Dendritic cell treated with granulocyte-macrophage colony-stimulating factor and Interleukin-4, amounts not matched to agents 40 ng/mL and 50 ng/mL, for 4 days (primary cell): ENCODE measurements at regions not wholly inside any gene's neighbourhood (a gene's known extent, or its start where the extent isn't known, plus 50 kb on each side); places are given as distances from the start of the nearest gene placed in this dataset.

ENCODE experiments used
- H3K27ac Mint-ChIP-seq: one replicate; pipeline ENCODE4 v1.8.0; 2022; ENCODE audit warnings: mild to moderate bottlenecking, mixed read lengths
- H3K27me3 Mint-ChIP-seq: one replicate; pipeline ENCODE4 v1.8.0; 2022; ENCODE audit warnings: mild to moderate bottlenecking, mixed read lengths
- H3K36me3 Mint-ChIP-seq: one replicate; pipeline ENCODE4 v1.8.0; 2022; ENCODE audit warnings: low read depth, mixed read lengths
- H3K4me1 Mint-ChIP-seq: one replicate; pipeline ENCODE4 v1.8.0; 2022; ENCODE audit warnings: low read depth, mixed read lengths
- H3K4me3 Mint-ChIP-seq: one replicate; pipeline ENCODE4 v1.8.0; 2022; ENCODE audit warnings: mild to moderate bottlenecking, moderate library complexity, mixed read lengths
- H3K9me3 Mint-ChIP-seq: one replicate; pipeline ENCODE4 v1.8.0; 2022; ENCODE audit warnings: mixed read lengths
- intact Hi-C: fragments of 100-400 bp; cut with micrococcal nuclease; formaldehyde crosslinking; loops from one replicate; pipeline ENCODE4 v1.15.0; 2022

- Mint-ChIP-seq H3K4me3 (no peak overlapping the region), H3K27ac (no peak overlapping the region), H3K9me3 (no peaks in the 10 kb centered on the region), H3K4me1 (peaks cover 34% of the 10 kb centered on the region), H3K27me3 (peaks cover 49% of the 10 kb centered on the region), H3K36me3 (no peaks in the 10 kb centered on the region)
- intact Hi-C loops, result no loop called here
Measured at GRCh38 chr3:194009019-194009418, 126.9 kb upstream of the HES1 start.

GRCh38 chr3:194009892-194010533 lies 125.9 kb upstream of the HES1 start:
- no peaks in the 10 kb centered on the region for H3K36me3 Mint-ChIP-seq
- H3K9me3 Mint-ChIP-seq, result no peaks in the 10 kb centered on the region
- H3K4me3 Mint-ChIP-seq, result no peak overlapping the region
- H3K27me3 Mint-ChIP-seq, result peaks cover 49% of the 10 kb centered on the region
- intact Hi-C loops, result no loop called here
- no peak overlapping the region for H3K27ac Mint-ChIP-seq
- H3K4me1 Mint-ChIP-seq, result peaks cover 24% of the 10 kb centered on the region

- Mint-ChIP-seq H3K27me3 (peaks cover 48% of the 10 kb centered on the region), H3K4me3 (no peak overlapping the region), H3K9me3 (no peaks in the 10 kb centered on the region), H3K27ac (no peak overlapping the region), H3K36me3 (no peaks in the 10 kb centered on the region), H3K4me1 (peaks cover 14% of the 10 kb centered on the region)
- intact Hi-C loops, result no loop called here
Measured at GRCh38 chr3:194011807-194012206, 124.1 kb upstream of the HES1 start.

- no peak overlapping the region for H3K27ac Mint-ChIP-seq
- intact Hi-C loops, result no loop called here
Measured at GRCh38 chr3:194013928-194014327, 122.0 kb upstream of the HES1 start.

GRCh38 chr3:194014756-194015155 lies 121.2 kb upstream of the HES1 start:
- Mint-ChIP-seq H3K4me3 (no peak overlapping the region), H3K27me3 (peaks cover 33% of the 10 kb centered on the region), H3K27ac (no peak overlapping the region), H3K4me1 (no peaks in the 10 kb centered on the region), H3K36me3 (no peaks in the 10 kb centered on the region), H3K9me3 (no peaks in the 10 kb centered on the region)
- intact Hi-C loops, result no loop called here

More at GRCh38 chr3:194013928-194014327, 122.0 kb upstream of the HES1 start:
- H3K9me3 Mint-ChIP-seq, result no peaks in the 10 kb centered on the region
- H3K4me3 Mint-ChIP-seq, result no peak overlapping the region
- H3K4me1 Mint-ChIP-seq, result no peaks in the 10 kb centered on the region
- no peaks in the 10 kb centered on the region for H3K36me3 Mint-ChIP-seq
- peaks cover 34% of the 10 kb centered on the region for H3K27me3 Mint-ChIP-seq

- Mint-ChIP-seq H3K27ac (no peak overlapping the region), H3K4me3 (no peak overlapping the region), H3K9me3 (no peaks in the 10 kb centered on the region), H3K4me1 (no peaks in the 10 kb centered on the region), H3K27me3 (peaks cover 26% of the 10 kb centered on the region), H3K36me3 (no peaks in the 10 kb centered on the region)
- intact Hi-C loops, result no loop called here
Measured at GRCh38 chr3:194019398-194020165, 116.4 kb upstream of the HES1 start.

- Mint-ChIP-seq H3K36me3 (no peaks in the 10 kb centered on the region), H3K27ac (no peak overlapping the region), H3K4me3 (no peak overlapping the region), H3K9me3 (no peaks in the 10 kb centered on the region), H3K4me1 (no peaks in the 10 kb centered on the region), H3K27me3 (peaks cover 37% of the 10 kb centered on the region)
- intact Hi-C loops, result no loop called here
Measured at GRCh38 chr3:194022052-194022451, 113.9 kb upstream of the HES1 start.

- Mint-ChIP-seq H3K27me3 (peaks cover 42% of the 10 kb centered on the region), H3K4me3 (no peak overlapping the region), H3K4me1 (no peaks in the 10 kb centered on the region), H3K27ac (no peak overlapping the region), H3K9me3 (no peaks in the 10 kb centered on the region), H3K36me3 (no peaks in the 10 kb centered on the region)
- intact Hi-C loops, result no loop called here
Measured at GRCh38 chr3:194022816-194023215, 113.1 kb upstream of the HES1 start.

- Mint-ChIP-seq H3K27ac (no peak overlapping the region), H3K4me1 (no peaks in the 10 kb centered on the region), H3K36me3 (no peaks in the 10 kb centered on the region), H3K27me3 (peaks cover 45% of the 10 kb centered on the region), H3K4me3 (no peak overlapping the region), H3K9me3 (no peaks in the 10 kb centered on the region)
- intact Hi-C loops, result no loop called here
Measured at GRCh38 chr3:194023501-194024280, 112.3 kb upstream of the HES1 start.

GRCh38 chr3:194025119-194025518 lies 110.8 kb upstream of the HES1 start:
- Mint-ChIP-seq H3K36me3 (no peaks in the 10 kb centered on the region), H3K27me3 (peaks cover 44% of the 10 kb centered on the region), H3K4me1 (no peaks in the 10 kb centered on the region), H3K27ac (no peak overlapping the region), H3K9me3 (no peaks in the 10 kb centered on the region), H3K4me3 (no peak overlapping the region)
- intact Hi-C loops, result no loop called here

GRCh38 chr3:194025951-194026350 lies 110.0 kb upstream of the HES1 start:
- Mint-ChIP-seq H3K9me3 (no peaks in the 10 kb centered on the region), H3K36me3 (no peaks in the 10 kb centered on the region), H3K4me1 (no peaks in the 10 kb centered on the region), H3K27me3 (peaks cover 51% of the 10 kb centered on the region), H3K27ac (no peak overlapping the region), H3K4me3 (no peak overlapping the region)
- intact Hi-C loops, result no loop called here

GRCh38 chr3:194028434-194029004 lies 107.4 kb upstream of the HES1 start:
- Mint-ChIP-seq H3K9me3 (no peaks in the 10 kb centered on the region), H3K36me3 (no peaks in the 10 kb centered on the region), H3K4me3 (no peak overlapping the region), H3K4me1 (peaks cover 7% of the 10 kb centered on the region), H3K27me3 (peaks cover 61% of the 10 kb centered on the region), H3K27ac (no peak overlapping the region)
- intact Hi-C loops, result no loop called here

GRCh38 chr3:194029846-194030245 lies 106.1 kb upstream of the HES1 start:
- Mint-ChIP-seq H3K9me3 (no peaks in the 10 kb centered on the region), H3K27me3 (peaks cover 70% of the 10 kb centered on the region), H3K4me1 (peaks cover 12% of the 10 kb centered on the region), H3K27ac (no peak overlapping the region), H3K4me3 (no peak overlapping the region), H3K36me3 (no peaks in the 10 kb centered on the region)
- intact Hi-C loops, result no loop called here

- no peak overlapping the region for H3K27ac Mint-ChIP-seq
- H3K27me3 Mint-ChIP-seq, result peaks cover 70% of the 10 kb centered on the region
- no peaks in the 10 kb centered on the region for H3K36me3 Mint-ChIP-seq
- no peak overlapping the region for H3K4me3 Mint-ChIP-seq
- H3K4me1 Mint-ChIP-seq, result peaks cover 14% of the 10 kb centered on the region
- intact Hi-C loops, result no loop called here
- no peaks in the 10 kb centered on the region for H3K9me3 Mint-ChIP-seq
Measured at GRCh38 chr3:194030372-194030771, 105.6 kb upstream of the HES1 start.
